NT2/D1 (cell line): ENCODE measurements at regions not wholly inside any gene's neighbourhood (a gene's known extent, or its start where the extent isn't known, plus 50 kb on each side); places are given as distances from the start of the nearest gene placed in this dataset.

Experiments used
- DNase-seq: peaks from one replicate; pipeline ENCODE4 v3.0.0-alpha.2; 2011; ENCODE audit warnings: low read depth, low spot score
- H3K27me3 ChIP-seq: 2 replicates; pipeline ENCODE4 v1.6.0; 2011; ENCODE audit warnings: mild to moderate bottlenecking; ENCODE audit not compliant: insufficient read length, insufficient read depth
- H3K36me3 ChIP-seq: 2 replicates; pipeline ENCODE4 v1.6.1; 2011; ENCODE audit warnings: mild to moderate bottlenecking, low read length, mixed read lengths; ENCODE audit not compliant: insufficient read depth, insufficient read length
- H3K4me1 ChIP-seq: 2 replicates; pipeline ENCODE4 v1.5.1; 2011; ENCODE audit not compliant: insufficient read depth, insufficient read length
- H3K4me3 ChIP-seq: 2 replicates; pipeline ENCODE4 v1.5.1; 2011; ENCODE audit warnings: low read depth; ENCODE audit not compliant: insufficient read length
- H3K9ac ChIP-seq: 2 replicates; pipeline ENCODE4 v1.6.0; 2011; ENCODE audit warnings: low read depth; ENCODE audit not compliant: insufficient read length
- H3K9me3 ChIP-seq: 2 replicates; pipeline ENCODE4 v1.5.1; 2011; ENCODE audit warnings: mild to moderate bottlenecking, low read length; ENCODE audit not compliant: insufficient read depth
- SUZ12 ChIP-seq: IDR thresholded peaks from 2 replicates; pipeline ENCODE4 v1.6.1; 2011; ENCODE audit not compliant: insufficient read length, insufficient read depth; ENCODE audit errors: extremely low read depth
- YY1 ChIP-seq: IDR thresholded peaks from 2 replicates; pipeline ENCODE4 v1.6.1; 2011; ENCODE audit not compliant: insufficient read length, insufficient read depth
- ZNF274 ChIP-seq: IDR thresholded peaks from 2 replicates; pipeline ENCODE4 v1.6.1; 2011; ENCODE audit warnings: mild to moderate bottlenecking, low read depth, low read length

GRCh38 chrX:79300856-79301255 is 66.3 kb downstream of the ITM2A start:
- no peaks in the 10 kb centered on the region for H3K27me3 ChIP-seq
- no peaks in the 10 kb centered on the region for H3K9me3 ChIP-seq
- H3K36me3 ChIP-seq, result no peaks in the 10 kb centered on the region
- no peaks in the 10 kb centered on the region for H3K4me1 ChIP-seq
- DNase-seq, result no peak
- no peak for TF ChIP-seq YY1
- no peak for TF ChIP-seq ZNF274
- no peak for TF ChIP-seq SUZ12
- H3K9ac ChIP-seq, result no peak overlapping the region
- H3K4me3 ChIP-seq, result no peak overlapping the region

- DNase-seq, result no peak
Measured at GRCh38 chrX:79290596-79290995, 76.5 kb downstream of the ITM2A start.

GRCh38 chrX:79288733-79289132 is 78.4 kb downstream of the ITM2A start:
- H3K9ac ChIP-seq, result no peak overlapping the region
- no peak overlapping the region for H3K4me3 ChIP-seq
- H3K27me3 ChIP-seq, result no peaks in the 10 kb centered on the region
- H3K4me1 ChIP-seq, result no peaks in the 10 kb centered on the region
- no peaks in the 10 kb centered on the region for H3K36me3 ChIP-seq
- H3K9me3 ChIP-seq, result no peaks in the 10 kb centered on the region
- no peak for DNase-seq
- no peak for TF ChIP-seq SUZ12
- TF ChIP-seq YY1, result no peak
- TF ChIP-seq ZNF274, result no peak

More at GRCh38 chrX:79290596-79290995, 76.5 kb downstream of the ITM2A start:
- no peak for TF ChIP-seq SUZ12
- TF ChIP-seq YY1, result no peak
- no peak for TF ChIP-seq ZNF274
- Histone ChIP-seq H3K9me3 (no peaks in the 10 kb centered on the region), H3K36me3 (no peaks in the 10 kb centered on the region), H3K9ac (no peak overlapping the region), H3K27me3 (no peaks in the 10 kb centered on the region), H3K4me1 (no peaks in the 10 kb centered on the region), H3K4me3 (no peak overlapping the region)

- no peak for DNase-seq
- H3K4me3 ChIP-seq, result no peak overlapping the region
- no peaks in the 10 kb centered on the region for H3K27me3 ChIP-seq
- H3K9me3 ChIP-seq, result no peaks in the 10 kb centered on the region
- no peak for TF ChIP-seq SUZ12
- no peak for TF ChIP-seq ZNF274
- no peak for TF ChIP-seq YY1
- no peak overlapping the region for H3K9ac ChIP-seq
- no peaks in the 10 kb centered on the region for H3K4me1 ChIP-seq
- H3K36me3 ChIP-seq, result no peaks in the 10 kb centered on the region
Measured at GRCh38 chrX:79287724-79288123, 79.4 kb downstream of the ITM2A start.

GRCh38 chrX:79281775-79282174 is 85.4 kb downstream of the ITM2A start:
- TF ChIP-seq ZNF274, result no peak
- TF ChIP-seq YY1, result no peak
- TF ChIP-seq SUZ12, result no peak
- no peak for DNase-seq
- no peak overlapping the region for H3K4me3 ChIP-seq
- H3K4me1 ChIP-seq, result no peaks in the 10 kb centered on the region
- peaks cover 7% of the 10 kb centered on the region; the same call in 1 of the 2 replicates for H3K9me3 ChIP-seq
- H3K9ac ChIP-seq, result no peak overlapping the region
- no peaks in the 10 kb centered on the region for H3K36me3 ChIP-seq
- no peaks in the 10 kb centered on the region for H3K27me3 ChIP-seq

- Histone ChIP-seq H3K36me3 (no peaks in the 10 kb centered on the region), H3K4me3 (no peak overlapping the region), H3K9me3 (no peaks in the 10 kb centered on the region), H3K9ac (no peak overlapping the region), H3K4me1 (no peaks in the 10 kb centered on the region), H3K27me3 (no peaks in the 10 kb centered on the region)
- DNase-seq, result peak; percentile 18
- TF ChIP-seq SUZ12, result no peak
Measured at GRCh38 chrX:79270401-79270800, 96.7 kb downstream of the ITM2A start.

GRCh38 chrX:79268788-79269187 is 98.3 kb downstream of the ITM2A start:
- H3K9ac ChIP-seq, result no peak overlapping the region
- H3K36me3 ChIP-seq, result no peaks in the 10 kb centered on the region
- no peak overlapping the region for H3K4me3 ChIP-seq
- no peaks in the 10 kb centered on the region for H3K4me1 ChIP-seq
- no peaks in the 10 kb centered on the region for H3K27me3 ChIP-seq
- TF ChIP-seq YY1 (no peak), ZNF274 (no peak), SUZ12 (no peak)
- H3K9me3 ChIP-seq, result no peaks in the 10 kb centered on the region
- DNase-seq, result no peak

GRCh38 chrX:79266702-79267101 is 100.4 kb downstream of the ITM2A start:
- no peak for DNase-seq
- Histone ChIP-seq H3K4me1 (no peaks in the 10 kb centered on the region), H3K4me3 (no peak overlapping the region), H3K27me3 (no peaks in the 10 kb centered on the region), H3K9ac (no peak overlapping the region), H3K36me3 (no peaks in the 10 kb centered on the region), H3K9me3 (no peaks in the 10 kb centered on the region)
- no peak for TF ChIP-seq YY1
- TF ChIP-seq SUZ12, result no peak
- no peak for TF ChIP-seq ZNF274
